ENCODE measurements at regions not wholly inside any gene's neighbourhood (a gene's known extent, or its start where the extent isn't known, plus 50 kb on each side); places are given as distances from the start of the nearest gene placed in this dataset.

GRCh38 chr22:48742556-48743343 is 1084.9 kb downstream of the BRD1 start:
- CTCF ChIA-PET: no interaction called here
- Histone ChIP-seq H4K20me1 (ENCODE audit: insufficient read depth) (no peaks in the 10 kb centered on the region), H3K9me2 (ENCODE audit: insufficient read depth) (no peaks in the 10 kb centered on the region), H3K9ac (ENCODE audit: low read length) (no peak overlapping the region), H3K4me1 (ENCODE audit: control insufficient read depth in 1 of 2, insufficient read depth in 2 of 2, low read length in 2 of 2) (no peaks in the 10 kb centered on the region), H3K79me2 (ENCODE audit: insufficient read depth, low read length) (no peaks in the 10 kb centered on the region), H3K27me3 (ENCODE audit: insufficient read depth, low read length) (no peaks in the 10 kb centered on the region), H3K9me3 (ENCODE audit: control insufficient read depth in 1 of 2, insufficient read depth in 1 of 2, low read depth in 1 of 2, low read length in 2 of 2) (no peaks in the 10 kb centered on the region), H3K4me2 (ENCODE audit: low read length) (no peak overlapping the region), H3K36me3 (ENCODE audit: control insufficient read depth in 1 of 2, insufficient read depth in 2 of 2, low read length in 2 of 2) (no peaks in the 10 kb centered on the region), H3K27ac (ENCODE audit: low read depth, low read length) (no peak overlapping the region), H3K4me3 (replicated peaks in 1 of 2; ENCODE audit: low read depth in 1 of 2, low read length in 2 of 2) (no peak overlapping the region), H2AFZ (ENCODE audit: low read depth, low read length, poor library complexity, severe bottlenecking) (no peak overlapping the region)
- intact Hi-C loops (cut with micrococcal nuclease): no loop called here
- no TSS peak for BruUV-seq (replicated peaks)
- ATAC-seq: no peak
- TF ChIP-seq ZNF274 (IDR thresholded peaks at IDR 0.05; ENCODE audit: low read depth, low read length) (no peak), POLR2AphosphoS5 (IDR thresholded peaks at IDR 0.05; ENCODE audit: low read depth, low read length) (no peak), YY1 (IDR thresholded peaks at IDR 0.05; ENCODE audit: extremely low read depth, insufficient replicate concordance, low read depth, low read length) (no peak), EGR1 (IDR thresholded peaks at IDR 0.05; ENCODE audit: low read depth) (no peak), SRF (IDR thresholded peaks at IDR 0.05; ENCODE audit: low read depth) (no peak), CTCF (IDR thresholded peaks at IDR 0.05 in 2 of 3, conservative IDR thresholded peaks at IDR 0.05 in 1 of 3; ENCODE audit: borderline replicate concordance in 1 of 3, insufficient read depth in 1 of 3, low read depth in 2 of 3, low read length in 2 of 3) (no peak), JUND (IDR thresholded peaks at IDR 0.05) (no peak), EZH2 (IDR thresholded peaks at IDR 0.05) (no peak), CEBPB (IDR thresholded peaks at IDR 0.05; ENCODE audit: low read depth) (no peak), RAD21 (IDR thresholded peaks at IDR 0.05; ENCODE audit: low read depth) (no peak), CBX3 (IDR thresholded peaks at IDR 0.05; ENCODE audit: low read depth) (no peak)
- TF ChIP-seq, protein P1, sequence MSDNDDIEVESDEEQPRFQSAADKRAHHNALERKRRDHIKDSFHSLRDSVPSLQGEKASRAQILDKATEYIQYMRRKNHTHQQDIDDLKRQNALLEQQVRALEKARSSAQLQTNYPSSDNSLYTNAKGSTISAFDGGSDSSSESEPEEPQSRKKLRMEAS (IDR thresholded peaks at IDR 0.05): no peak
- TF ChIP-seq, protein P2, sequence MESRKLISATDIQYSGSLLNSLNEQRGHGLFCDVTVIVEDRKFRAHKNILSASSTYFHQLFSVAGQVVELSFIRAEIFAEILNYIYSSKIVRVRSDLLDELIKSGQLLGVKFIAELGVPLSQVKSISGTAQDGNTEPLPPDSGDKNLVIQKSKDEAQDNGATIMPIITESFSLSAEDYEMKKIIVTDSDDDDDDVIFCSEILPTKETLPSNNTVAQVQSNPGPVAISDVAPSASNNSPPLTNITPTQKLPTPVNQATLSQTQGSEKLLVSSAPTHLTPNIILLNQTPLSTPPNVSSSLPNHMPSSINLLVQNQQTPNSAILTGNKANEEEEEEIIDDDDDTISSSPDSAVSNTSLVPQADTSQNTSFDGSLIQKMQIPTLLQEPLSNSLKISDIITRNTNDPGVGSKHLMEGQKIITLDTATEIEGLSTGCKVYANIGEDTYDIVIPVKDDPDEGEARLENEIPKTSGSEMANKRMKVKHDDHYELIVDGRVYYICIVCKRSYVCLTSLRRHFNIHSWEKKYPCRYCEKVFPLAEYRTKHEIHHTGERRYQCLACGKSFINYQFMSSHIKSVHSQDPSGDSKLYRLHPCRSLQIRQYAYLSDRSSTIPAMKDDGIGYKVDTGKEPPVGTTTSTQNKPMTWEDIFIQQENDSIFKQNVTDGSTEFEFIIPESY (IDR thresholded peaks at IDR 0.05; ENCODE audit: extremely low read depth, insufficient replicate concordance, low read length): no peak
- RAD21 ChIA-PET (ENCODE audit: low non-redundant PET in 1 of 2, low total read pairs in 2 of 2, uncharacterized antibody in 2 of 2, unreplicated experiment in 2 of 2): no interaction called here
- POLR2A ChIA-PET: no interaction called here
- no peak for DNase-seq (ENCODE audit: low read depth, low spot score)
